HL-60 (cell line): ENCODE measurements at regions not wholly inside any gene's neighbourhood (a gene's known extent, or its start where the extent isn't known, plus 50 kb on each side); places are given as distances from the start of the nearest gene placed in this dataset.

Experiments
- DNase-seq, 2 experiments: peaks; one replicate each; pipeline ENCODE4 v3.0.0-alpha.2; 2010 to 2020; ENCODE audit warnings: low read depth in 1 of 2, low spot score in 1 of 2
- H3K27ac ChIP-seq: fragments of 250-450 bp; sonication (Bioruptor Pico); replicated peaks from 2 replicates; pipeline ENCODE4 v1.5.1; 2020; ENCODE audit warnings: mild to moderate bottlenecking, moderate library complexity
- H3K27me3 ChIP-seq: fragments of 250-450 bp; sonication (Bioruptor Pico); 2 replicates; pipeline ENCODE4 v1.5.1; 2021; ENCODE audit warnings: mild to moderate bottlenecking, moderate library complexity; ENCODE audit not compliant: insufficient read depth, poor library complexity, severe bottlenecking
- H3K4me3 ChIP-seq: replicated peaks from 2 replicates; pipeline ENCODE4 v1.5.1; 2011; ENCODE audit warnings: mild to moderate bottlenecking, control low read depth, low read length; ENCODE audit not compliant: insufficient read depth
- GABPA ChIP-seq: IDR thresholded peaks from 2 replicates; pipeline ENCODE4 v1.6.1; 2012; ENCODE audit warnings: low read depth
- POLR2AphosphoS5 ChIP-seq: IDR thresholded peaks from 2 replicates; pipeline ENCODE4 v1.6.1; 2012; ENCODE audit warnings: low read depth
- SPI1 ChIP-seq: IDR thresholded peaks from 2 replicates; pipeline ENCODE4 v1.6.1; 2012; ENCODE audit warnings: low read depth, mild to moderate bottlenecking, borderline replicate concordance
- TF ChIP-seq, protein P1 (sequence below): IDR thresholded peaks from 2 replicates; pipeline ENCODE4 v1.6.1; 2012; ENCODE audit warnings: low read depth; ENCODE audit not compliant: insufficient replicate concordance
- TF ChIP-seq, protein P2 (sequence below): IDR thresholded peaks from one replicate; pipeline ENCODE4 v1.5.1; 2011; ENCODE audit warnings: low read length, control low read depth, inconsistent platforms; ENCODE audit not compliant: insufficient read depth

DNA sequence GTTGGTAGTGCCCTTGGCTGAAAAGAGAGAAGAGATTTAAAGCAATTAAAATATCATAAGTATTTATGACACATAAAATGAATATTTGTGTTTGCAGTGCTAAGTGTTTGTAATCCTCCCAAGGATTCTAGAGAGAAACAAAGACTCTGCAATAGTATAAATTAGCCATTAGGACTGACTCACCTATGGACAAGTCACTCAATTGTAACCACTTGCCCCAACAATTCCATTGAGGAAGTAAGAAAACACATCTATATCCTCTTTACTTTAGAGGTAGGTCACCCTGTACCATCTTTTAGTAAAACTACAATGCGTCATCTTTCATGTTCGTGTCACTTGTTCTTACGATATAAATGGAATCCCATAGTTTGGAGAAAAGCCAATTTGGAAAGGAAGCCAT, 85.7 kb upstream of the INHBA start:
- DNase-seq: no peak
- H3K27me3 ChIP-seq: no peaks in the 10 kb centered on the region
- TF ChIP-seq, protein P1, sequence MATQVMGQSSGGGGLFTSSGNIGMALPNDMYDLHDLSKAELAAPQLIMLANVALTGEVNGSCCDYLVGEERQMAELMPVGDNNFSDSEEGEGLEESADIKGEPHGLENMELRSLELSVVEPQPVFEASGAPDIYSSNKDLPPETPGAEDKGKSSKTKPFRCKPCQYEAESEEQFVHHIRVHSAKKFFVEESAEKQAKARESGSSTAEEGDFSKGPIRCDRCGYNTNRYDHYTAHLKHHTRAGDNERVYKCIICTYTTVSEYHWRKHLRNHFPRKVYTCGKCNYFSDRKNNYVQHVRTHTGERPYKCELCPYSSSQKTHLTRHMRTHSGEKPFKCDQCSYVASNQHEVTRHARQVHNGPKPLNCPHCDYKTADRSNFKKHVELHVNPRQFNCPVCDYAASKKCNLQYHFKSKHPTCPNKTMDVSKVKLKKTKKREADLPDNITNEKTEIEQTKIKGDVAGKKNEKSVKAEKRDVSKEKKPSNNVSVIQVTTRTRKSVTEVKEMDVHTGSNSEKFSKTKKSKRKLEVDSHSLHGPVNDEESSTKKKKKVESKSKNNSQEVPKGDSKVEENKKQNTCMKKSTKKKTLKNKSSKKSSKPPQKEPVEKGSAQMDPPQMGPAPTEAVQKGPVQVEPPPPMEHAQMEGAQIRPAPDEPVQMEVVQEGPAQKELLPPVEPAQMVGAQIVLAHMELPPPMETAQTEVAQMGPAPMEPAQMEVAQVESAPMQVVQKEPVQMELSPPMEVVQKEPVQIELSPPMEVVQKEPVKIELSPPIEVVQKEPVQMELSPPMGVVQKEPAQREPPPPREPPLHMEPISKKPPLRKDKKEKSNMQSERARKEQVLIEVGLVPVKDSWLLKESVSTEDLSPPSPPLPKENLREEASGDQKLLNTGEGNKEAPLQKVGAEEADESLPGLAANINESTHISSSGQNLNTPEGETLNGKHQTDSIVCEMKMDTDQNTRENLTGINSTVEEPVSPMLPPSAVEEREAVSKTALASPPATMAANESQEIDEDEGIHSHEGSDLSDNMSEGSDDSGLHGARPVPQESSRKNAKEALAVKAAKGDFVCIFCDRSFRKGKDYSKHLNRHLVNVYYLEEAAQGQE: no peak
- TF ChIP-seq SPI1 (no peak), POLR2AphosphoS5 (no peak), GABPA (no peak)
- TF ChIP-seq, protein P2, sequence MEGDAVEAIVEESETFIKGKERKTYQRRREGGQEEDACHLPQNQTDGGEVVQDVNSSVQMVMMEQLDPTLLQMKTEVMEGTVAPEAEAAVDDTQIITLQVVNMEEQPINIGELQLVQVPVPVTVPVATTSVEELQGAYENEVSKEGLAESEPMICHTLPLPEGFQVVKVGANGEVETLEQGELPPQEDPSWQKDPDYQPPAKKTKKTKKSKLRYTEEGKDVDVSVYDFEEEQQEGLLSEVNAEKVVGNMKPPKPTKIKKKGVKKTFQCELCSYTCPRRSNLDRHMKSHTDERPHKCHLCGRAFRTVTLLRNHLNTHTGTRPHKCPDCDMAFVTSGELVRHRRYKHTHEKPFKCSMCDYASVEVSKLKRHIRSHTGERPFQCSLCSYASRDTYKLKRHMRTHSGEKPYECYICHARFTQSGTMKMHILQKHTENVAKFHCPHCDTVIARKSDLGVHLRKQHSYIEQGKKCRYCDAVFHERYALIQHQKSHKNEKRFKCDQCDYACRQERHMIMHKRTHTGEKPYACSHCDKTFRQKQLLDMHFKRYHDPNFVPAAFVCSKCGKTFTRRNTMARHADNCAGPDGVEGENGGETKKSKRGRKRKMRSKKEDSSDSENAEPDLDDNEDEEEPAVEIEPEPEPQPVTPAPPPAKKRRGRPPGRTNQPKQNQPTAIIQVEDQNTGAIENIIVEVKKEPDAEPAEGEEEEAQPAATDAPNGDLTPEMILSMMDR: no peak
- no peak overlapping the region for H3K4me3 ChIP-seq
- no peak overlapping the region for H3K27ac ChIP-seq

DNA sequence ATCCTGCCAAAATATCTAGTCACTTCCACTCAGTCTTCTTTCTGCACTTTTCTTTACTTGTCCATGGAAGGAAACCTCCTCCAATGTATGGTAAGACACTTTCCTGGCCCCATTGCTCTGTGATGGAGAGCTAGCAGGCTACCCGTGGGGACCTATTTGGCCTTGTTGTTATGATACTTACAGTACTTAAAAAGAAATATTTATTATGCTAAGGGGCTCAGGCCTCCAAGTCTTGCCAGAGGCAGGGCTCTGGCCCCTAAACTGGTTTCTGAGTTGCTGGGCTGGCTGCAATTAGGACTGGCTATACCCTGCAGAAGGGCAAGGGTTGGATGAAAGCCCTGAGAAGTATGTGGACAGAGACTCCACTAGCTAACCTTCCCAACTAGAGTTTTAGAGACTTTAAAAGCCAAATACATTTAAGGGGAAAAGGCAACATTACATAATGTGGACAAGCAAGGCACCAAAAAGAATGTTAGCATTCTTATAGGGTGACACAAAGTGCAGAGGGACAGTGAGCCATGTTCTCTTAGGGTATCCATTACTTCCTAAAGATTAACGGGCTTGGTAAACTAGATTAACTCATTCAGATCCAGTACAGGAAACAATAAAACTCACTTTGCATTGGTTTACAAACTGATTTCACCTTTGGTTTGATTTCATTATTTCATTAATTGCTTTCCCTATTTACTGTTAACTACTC, 84.9 kb upstream of the INHBA start:
- Histone ChIP-seq H3K27ac (no peak overlapping the region), H3K4me3 (no peak overlapping the region), H3K27me3 (no peaks in the 10 kb centered on the region)
- TF ChIP-seq, protein P1: no peak
- TF ChIP-seq, protein P2: no peak
- TF ChIP-seq SPI1: no peak
- no peak for TF ChIP-seq POLR2AphosphoS5
- no peak for DNase-seq

DNA sequence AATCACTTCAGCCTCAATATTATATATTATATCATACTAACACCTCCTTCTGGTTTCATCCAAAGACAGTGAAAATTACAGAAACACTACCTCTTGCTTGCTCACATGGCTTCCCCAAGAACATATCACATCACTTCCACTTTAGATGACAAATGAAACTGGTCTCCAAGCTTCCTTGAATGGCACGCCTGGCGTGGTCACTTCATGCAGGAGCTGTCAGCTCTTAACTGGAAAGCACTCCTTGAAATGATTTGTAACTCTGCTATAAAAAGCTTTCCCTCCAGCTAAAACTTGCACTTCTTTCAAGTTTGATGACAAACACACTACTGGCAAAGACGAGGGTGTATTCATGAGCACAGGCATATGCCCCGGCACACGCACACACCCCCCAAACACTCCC, 84.1 kb upstream of the INHBA start:
- DNase-seq: no peak
- Histone ChIP-seq H3K4me3 (no peak overlapping the region), H3K27me3 (no peaks in the 10 kb centered on the region), H3K27ac (no peak overlapping the region)
- TF ChIP-seq, protein P1: no peak
- TF ChIP-seq, protein P2: no peak
- TF ChIP-seq POLR2AphosphoS5 (no peak), SPI1 (no peak), GABPA (no peak)
